ENCODE measurements at regions not wholly inside any gene's neighbourhood (a gene's known extent, or its start where the extent isn't known, plus 50 kb on each side); places are given as distances from the start of the nearest gene placed in this dataset.

- H3K4me3 ChIP-seq = no peak overlapping the region
- H3K4me1 ChIP-seq = no peaks in the 10 kb centered on the region
- H3K36me3 ChIP-seq = no peaks in the 10 kb centered on the region
- intact Hi-C loops (cut with DNase I) = no loop called here
- DNase-seq (no peak), ATAC-seq (no peak)
- no CpG with 5 or more reads among the region's 2 CpGs for WGBS (ENCODE audit: insufficient coverage, low coverage, low lambda C conversion rate, missing lambda C conversion rate)
- no peaks in the 10 kb centered on the region for H3K27me3 ChIP-seq
- H3K9me3 ChIP-seq = no peaks in the 10 kb centered on the region
- no peak for TF ChIP-seq CTCF (IDR thresholded peaks at IDR 0.05)
- TF ChIP-seq POLR2A (IDR thresholded peaks at IDR 0.05) = no peak
- no peak overlapping the region for H3K27ac ChIP-seq
Observed at GRCh38 chr1:56223968-56224367, 355.4 kb downstream of the PLPP3 start.

- TF ChIP-seq CTCF (IDR thresholded peaks at IDR 0.05) = no peak
- no peak for TF ChIP-seq POLR2A (IDR thresholded peaks at IDR 0.05)
- Histone ChIP-seq H3K4me3 (no peak overlapping the region), H3K36me3 (no peaks in the 10 kb centered on the region), H3K9me3 (no peaks in the 10 kb centered on the region), H3K4me1 (no peaks in the 10 kb centered on the region), H3K27ac (no peak overlapping the region), H3K27me3 (no peaks in the 10 kb centered on the region)
- intact Hi-C loops (cut with DNase I) = no loop called here
- DNase-seq (no peak), ATAC-seq (peak in 1 of 4 donors; percentile 50)
Observed at GRCh38 chr1:56222914-56223540, 356.3 kb downstream of the PLPP3 start.

- ATAC-seq (no peak), DNase-seq (no peak)
- no peaks in the 10 kb centered on the region for H3K27me3 ChIP-seq
- H3K27ac ChIP-seq = no peak overlapping the region
- intact Hi-C loops (cut with DNase I) = no loop called here
- WGBS (ENCODE audit: insufficient coverage, low coverage, low lambda C conversion rate, missing lambda C conversion rate) = 93% methylated on average over 3 of the region's 4 CpGs
- TF ChIP-seq POLR2A (IDR thresholded peaks at IDR 0.05) = no peak
- no peak for TF ChIP-seq CTCF (IDR thresholded peaks at IDR 0.05)
- no peak overlapping the region for H3K4me3 ChIP-seq
- no peaks in the 10 kb centered on the region for H3K36me3 ChIP-seq
- no peaks in the 10 kb centered on the region for H3K4me1 ChIP-seq
- H3K9me3 ChIP-seq = no peaks in the 10 kb centered on the region
Observed at GRCh38 chr1:56220021-56220420, 359.3 kb downstream of the PLPP3 start.

GRCh38 chr1:56218023-56218422 lies 361.3 kb downstream of the PLPP3 start:
- Histone ChIP-seq H3K4me1 (no peaks in the 10 kb centered on the region), H3K4me3 (no peak overlapping the region), H3K27ac (no peak overlapping the region), H3K27me3 (no peaks in the 10 kb centered on the region), H3K36me3 (no peaks in the 10 kb centered on the region), H3K9me3 (no peaks in the 10 kb centered on the region)
- DNase-seq (no peak), ATAC-seq (no peak)
- TF ChIP-seq CTCF (IDR thresholded peaks at IDR 0.05) (no peak), POLR2A (IDR thresholded peaks at IDR 0.05) (no peak)
- intact Hi-C loops (cut with DNase I) = no loop called here
- WGBS (ENCODE audit: insufficient coverage, low coverage, low lambda C conversion rate, missing lambda C conversion rate) = 85% methylated on average over 4 of the region's 4 CpGs

GRCh38 chr1:56216218-56216617 lies 363.1 kb downstream of the PLPP3 start:
- intact Hi-C loops (cut with DNase I) = no loop called here
- Histone ChIP-seq H3K9me3 (no peaks in the 10 kb centered on the region), H3K27me3 (no peaks in the 10 kb centered on the region), H3K4me3 (no peak overlapping the region), H3K36me3 (no peaks in the 10 kb centered on the region), H3K4me1 (no peaks in the 10 kb centered on the region), H3K27ac (no peak overlapping the region)
- ATAC-seq (no peak), DNase-seq (no peak)
- WGBS (ENCODE audit: insufficient coverage, low coverage, low lambda C conversion rate, missing lambda C conversion rate) = 80% methylated on average over 3 of the region's 4 CpGs
- TF ChIP-seq CTCF (IDR thresholded peaks at IDR 0.05) (no peak), POLR2A (IDR thresholded peaks at IDR 0.05) (no peak)
